ENCODE measurements at regions not wholly inside any gene's neighbourhood (a gene's known extent, or its start where the extent isn't known, plus 50 kb on each side); places are given as distances from the start of the nearest gene placed in this dataset.

GRCh38 chr6:95274686-95275235, 302.6 kb upstream of the MANEA start:
- Histone ChIP-seq H3K36me3 (no peaks in the 10 kb centered on the region), H3K27me3 (no peaks in the 10 kb centered on the region), H3K9me3 (no peaks in the 10 kb centered on the region), H3K27ac (replicated peaks in 1 of 4) (no peak overlapping the region), H3K4me3 (no peak overlapping the region), H3K4me1 (no peaks in the 10 kb centered on the region)
- WGBS: 29% methylated on average over 2 of the region's 2 CpGs
- TF ChIP-seq POLR2A (IDR thresholded peaks at IDR 0.05; ENCODE audit: low read depth) (no peak), CTCF (IDR thresholded peaks at IDR 0.05) (no peak), EP300 (IDR thresholded peaks at IDR 0.05) (no peak), POLR2AphosphoS5 (IDR thresholded peaks at IDR 0.05) (no peak)
- no peak for DNase-seq (ENCODE audit: extremely low spot score)
- intact Hi-C loops (cut with DNase I): no loop called here

GRCh38 chr6:95279616-95280015, 297.7 kb upstream of the MANEA start:
- WGBS: 73% methylated on average over 1 of the region's 1 CpG
- Histone ChIP-seq H3K9me3 (no peaks in the 10 kb centered on the region), H3K27ac (replicated peaks in 1 of 4) (no peak overlapping the region), H3K4me1 (no peaks in the 10 kb centered on the region), H3K27me3 (no peaks in the 10 kb centered on the region), H3K4me3 (no peak overlapping the region), H3K36me3 (no peaks in the 10 kb centered on the region)
- TF ChIP-seq EP300 (IDR thresholded peaks at IDR 0.05) (no peak), POLR2A (IDR thresholded peaks at IDR 0.05; ENCODE audit: low read depth) (no peak), POLR2AphosphoS5 (IDR thresholded peaks at IDR 0.05) (no peak), CTCF (IDR thresholded peaks at IDR 0.05) (no peak)
- intact Hi-C loops (cut with DNase I): no loop called here
- DNase-seq (ENCODE audit: extremely low spot score): no peak

GRCh38 chr6:95280686-95281273, 296.6 kb upstream of the MANEA start:
- Histone ChIP-seq H3K27me3 (no peaks in the 10 kb centered on the region), H3K27ac (replicated peaks in 1 of 4) (no peak overlapping the region), H3K4me3 (no peak overlapping the region), H3K9me3 (no peaks in the 10 kb centered on the region), H3K36me3 (no peaks in the 10 kb centered on the region), H3K4me1 (no peaks in the 10 kb centered on the region)
- TF ChIP-seq EP300 (IDR thresholded peaks at IDR 0.05) (no peak), POLR2AphosphoS5 (IDR thresholded peaks at IDR 0.05) (no peak), POLR2A (IDR thresholded peaks at IDR 0.05; ENCODE audit: low read depth) (no peak), CTCF (IDR thresholded peaks at IDR 0.05) (no peak)
- WGBS: 46% methylated on average over 4 of the region's 4 CpGs
- no peak for DNase-seq (ENCODE audit: extremely low spot score)
- intact Hi-C loops (cut with DNase I): no loop called here

- H3K36me3 ChIP-seq: no peaks in the 10 kb centered on the region
- DNase-seq (ENCODE audit: extremely low spot score): no peak
- H3K27me3 ChIP-seq: no peaks in the 10 kb centered on the region
- intact Hi-C loops (cut with DNase I): no loop called here
- no peak overlapping the region for H3K4me3 ChIP-seq
- TF ChIP-seq POLR2A (IDR thresholded peaks at IDR 0.05; ENCODE audit: low read depth): no peak
- no peak for TF ChIP-seq EP300 (IDR thresholded peaks at IDR 0.05)
- TF ChIP-seq POLR2AphosphoS5 (IDR thresholded peaks at IDR 0.05): no peak
- TF ChIP-seq CTCF (IDR thresholded peaks at IDR 0.05): no peak
- no peaks in the 10 kb centered on the region for H3K9me3 ChIP-seq
- 28% methylated on average over 2 of the region's 2 CpGs for WGBS
- H3K4me1 ChIP-seq: no peaks in the 10 kb centered on the region
- no peak overlapping the region for H3K27ac ChIP-seq (replicated peaks in 1 of 4)
Measured at GRCh38 chr6:95285881-95286280, 291.5 kb upstream of the MANEA start.

GRCh38 chr6:95286874-95287273, 290.5 kb upstream of the MANEA start:
- H3K27ac ChIP-seq (replicated peaks in 1 of 4): no peak overlapping the region
- TF ChIP-seq POLR2AphosphoS5 (IDR thresholded peaks at IDR 0.05) (no peak), EP300 (IDR thresholded peaks at IDR 0.05) (no peak), POLR2A (IDR thresholded peaks at IDR 0.05; ENCODE audit: low read depth) (no peak), CTCF (IDR thresholded peaks at IDR 0.05) (no peak)
- no peaks in the 10 kb centered on the region for H3K4me1 ChIP-seq
- intact Hi-C loops (cut with DNase I): no loop called here
- no peaks in the 10 kb centered on the region for H3K36me3 ChIP-seq
- H3K4me3 ChIP-seq: no peak overlapping the region
- no peaks in the 10 kb centered on the region for H3K27me3 ChIP-seq
- DNase-seq (ENCODE audit: extremely low spot score): no peak
- H3K9me3 ChIP-seq: no peaks in the 10 kb centered on the region
